Astrocyte of the cerebellum (primary cell): ENCODE measurements at regions not wholly inside any gene's neighbourhood (a gene's known extent, or its start where the extent isn't known, plus 50 kb on each side); places are given as distances from the start of the nearest gene placed in this dataset.

Experiments used
- DNase-seq: peaks from one replicate; pipeline ENCODE4 v3.0.0-alpha.2; 2011; ENCODE audit warnings: low read depth
- H3K4me3 ChIP-seq: 2 replicates; pipeline ENCODE4 v1.5.1; 2011; ENCODE audit warnings: mild to moderate bottlenecking, low read depth, low read length, moderate library complexity
- in situ Hi-C: cut with HindIII; loops from 2 replicates; pipeline ENCODE4 v1.10.0; 2017; ENCODE audit warnings: low sequenced_read_pairs
- TF ChIP-seq, protein P1 (sequence below): IDR thresholded peaks from 2 replicates; pipeline ENCODE4 v1.5.1; 2012; ENCODE audit warnings: low read length, low read depth, moderate library complexity, mild to moderate bottlenecking; ENCODE audit errors: missing control alignments

DNA sequence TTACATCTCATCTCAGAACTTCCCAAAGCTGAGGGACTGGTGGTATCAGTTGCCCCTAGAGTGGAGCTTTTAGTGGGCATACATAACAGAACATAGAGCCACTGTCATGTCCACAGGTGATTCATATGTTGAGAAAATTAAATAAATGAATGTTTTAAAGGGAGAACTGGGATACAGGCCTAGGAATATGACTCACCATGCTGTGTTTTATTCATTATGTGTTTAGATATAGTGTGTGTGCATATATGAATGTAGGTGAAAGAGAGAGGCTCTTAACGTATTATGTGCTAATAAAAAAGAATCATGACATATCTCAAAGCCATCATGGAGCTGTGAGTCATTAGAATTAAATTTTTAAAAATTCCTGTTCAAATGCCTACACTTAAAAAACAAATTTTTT lies 332.2 kb upstream of the RSPO3 start:
- DNase-seq, result no peak
- no peak overlapping the region for H3K4me3 ChIP-seq
- TF ChIP-seq, protein P1, sequence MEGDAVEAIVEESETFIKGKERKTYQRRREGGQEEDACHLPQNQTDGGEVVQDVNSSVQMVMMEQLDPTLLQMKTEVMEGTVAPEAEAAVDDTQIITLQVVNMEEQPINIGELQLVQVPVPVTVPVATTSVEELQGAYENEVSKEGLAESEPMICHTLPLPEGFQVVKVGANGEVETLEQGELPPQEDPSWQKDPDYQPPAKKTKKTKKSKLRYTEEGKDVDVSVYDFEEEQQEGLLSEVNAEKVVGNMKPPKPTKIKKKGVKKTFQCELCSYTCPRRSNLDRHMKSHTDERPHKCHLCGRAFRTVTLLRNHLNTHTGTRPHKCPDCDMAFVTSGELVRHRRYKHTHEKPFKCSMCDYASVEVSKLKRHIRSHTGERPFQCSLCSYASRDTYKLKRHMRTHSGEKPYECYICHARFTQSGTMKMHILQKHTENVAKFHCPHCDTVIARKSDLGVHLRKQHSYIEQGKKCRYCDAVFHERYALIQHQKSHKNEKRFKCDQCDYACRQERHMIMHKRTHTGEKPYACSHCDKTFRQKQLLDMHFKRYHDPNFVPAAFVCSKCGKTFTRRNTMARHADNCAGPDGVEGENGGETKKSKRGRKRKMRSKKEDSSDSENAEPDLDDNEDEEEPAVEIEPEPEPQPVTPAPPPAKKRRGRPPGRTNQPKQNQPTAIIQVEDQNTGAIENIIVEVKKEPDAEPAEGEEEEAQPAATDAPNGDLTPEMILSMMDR, result no peak
- in situ Hi-C loops, result no loop called here

DNA sequence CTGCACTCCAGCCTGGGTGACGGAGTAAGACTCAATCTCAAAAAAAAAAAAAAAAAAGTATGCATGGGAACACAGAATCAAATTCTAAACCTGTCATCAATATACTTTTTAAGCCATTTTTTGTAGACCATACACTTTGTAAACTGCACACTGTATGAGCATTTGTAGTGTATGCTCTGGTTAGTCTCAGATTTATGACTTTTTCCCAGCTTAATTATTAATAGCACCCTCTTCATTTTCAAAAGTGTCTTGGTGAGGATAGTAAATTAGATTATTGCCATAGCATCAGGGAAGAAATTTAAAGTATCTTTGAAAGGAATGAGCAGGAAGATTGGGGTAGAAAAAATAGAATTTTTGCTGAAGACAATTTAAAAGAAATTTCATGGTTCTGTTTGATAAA lies 330.8 kb upstream of the RSPO3 start:
- TF ChIP-seq, protein P1, result no peak
- in situ Hi-C loops, result no loop called here
- DNase-seq, result no peak
- H3K4me3 ChIP-seq, result no peak overlapping the region

DNA sequence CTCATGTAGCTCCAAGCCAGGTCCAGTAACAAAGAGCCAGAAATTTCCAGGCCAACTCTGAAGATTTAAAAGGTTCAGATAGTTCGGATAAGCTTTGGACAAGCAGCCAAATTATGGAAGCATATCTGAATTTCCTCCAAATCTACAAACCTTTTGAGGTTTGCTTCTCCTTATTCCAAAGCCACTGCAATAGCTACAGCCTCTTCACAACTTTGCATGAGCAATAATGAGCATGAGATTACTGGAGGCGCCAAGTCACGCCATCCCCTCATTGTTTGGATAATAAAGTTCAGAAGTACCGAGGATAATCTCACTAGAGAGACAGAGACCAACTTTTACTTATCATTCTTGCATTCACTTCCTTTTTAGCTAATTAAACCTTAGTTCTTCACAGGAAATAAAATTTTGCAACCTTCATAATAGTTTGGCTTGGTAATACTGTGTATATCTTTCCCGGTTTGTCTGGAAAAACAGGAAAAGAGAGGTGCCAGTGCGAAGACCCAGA lies 329.6 kb upstream of the RSPO3 start:
- DNase-seq, result no peak
- in situ Hi-C loops, result no loop called here

DNA sequence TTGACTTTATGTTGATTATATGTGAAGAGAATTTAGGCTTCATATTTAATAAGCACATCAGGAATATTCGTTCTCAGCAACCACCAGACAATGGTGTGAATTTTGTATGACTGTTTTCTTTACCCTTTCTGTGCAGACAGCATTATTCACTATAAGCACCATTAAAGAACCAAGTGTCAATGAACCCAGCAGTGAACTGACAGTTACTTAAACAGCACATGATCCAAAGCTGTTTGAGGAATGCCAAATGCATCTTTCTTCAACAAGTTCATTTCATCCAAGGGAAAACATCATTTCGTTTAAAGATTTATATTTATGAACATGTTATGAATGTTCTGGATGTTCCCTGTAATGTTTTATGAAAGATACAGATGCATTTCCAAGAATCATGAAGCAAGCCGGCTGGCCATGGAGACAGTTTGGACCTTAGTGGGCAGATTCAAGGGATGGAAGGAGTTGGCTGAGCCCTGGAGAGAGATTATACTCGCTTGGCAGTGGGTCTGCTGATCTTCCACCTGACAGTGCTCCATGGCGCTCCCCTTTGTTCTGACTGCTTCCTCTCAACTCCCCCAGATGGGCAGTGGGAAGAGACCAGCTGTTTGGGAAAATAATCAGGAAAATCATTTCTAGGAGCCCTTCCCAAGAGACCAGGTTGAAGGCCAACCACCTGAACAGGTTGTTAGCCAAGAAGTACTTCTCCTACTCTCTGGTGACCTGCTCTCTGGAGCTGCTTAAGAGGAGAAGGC lies 326.0 kb upstream of the RSPO3 start:
- no peak overlapping the region for H3K4me3 ChIP-seq
- in situ Hi-C loops, result no loop called here
- TF ChIP-seq, protein P1, result no peak
- DNase-seq, result no peak

More for the DNA sequence above, 329.6 kb upstream of the RSPO3 start:
- TF ChIP-seq, protein P1, result no peak
- no peak overlapping the region for H3K4me3 ChIP-seq

DNA sequence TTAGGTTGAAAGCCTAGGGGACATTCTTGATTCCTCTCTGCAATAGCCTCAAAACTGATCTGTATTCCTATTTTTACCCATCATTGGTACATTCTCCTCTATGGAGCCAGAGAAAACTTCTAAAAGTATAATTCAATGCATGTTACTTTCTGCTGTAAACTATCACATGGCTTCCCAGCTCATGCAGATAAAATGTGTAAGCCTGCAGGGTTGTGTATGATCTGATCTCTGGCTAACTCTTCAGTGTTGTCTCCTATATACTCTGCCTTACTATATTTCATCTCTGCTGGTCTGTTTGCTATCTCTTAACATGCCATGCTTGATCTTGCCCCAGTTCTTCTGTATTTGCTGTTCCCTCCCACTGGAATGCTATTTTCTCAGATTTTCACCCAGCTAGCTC lies 323.3 kb upstream of the RSPO3 start:
- no peak for DNase-seq
- no peak overlapping the region for H3K4me3 ChIP-seq
- TF ChIP-seq, protein P1, result no peak
- in situ Hi-C loops, result no loop called here

DNA sequence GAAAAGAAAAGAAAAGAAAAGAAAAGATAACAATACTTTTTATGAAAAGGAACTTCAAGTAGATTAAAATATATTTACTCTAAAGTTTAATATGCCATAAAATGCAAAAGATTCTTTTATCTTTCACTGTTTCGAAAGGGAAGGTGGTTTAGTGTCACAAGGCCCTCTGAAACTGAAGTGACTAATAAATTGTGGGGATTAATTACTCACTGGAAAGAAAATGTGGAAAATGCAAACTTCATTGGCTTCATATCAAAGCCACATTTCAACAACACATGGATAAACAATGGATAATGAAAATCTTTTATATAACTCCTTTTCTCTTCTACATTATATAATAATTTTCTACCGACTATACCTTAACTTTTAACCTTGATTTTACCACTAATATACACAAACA lies 320.5 kb upstream of the RSPO3 start:
- DNase-seq, result no peak
- TF ChIP-seq, protein P1, result no peak
- no peak overlapping the region for H3K4me3 ChIP-seq
- in situ Hi-C loops, result no loop called here
